ENCODE measurements at regions not wholly inside any gene's neighbourhood (a gene's known extent, or its start where the extent isn't known, plus 50 kb on each side); places are given as distances from the start of the nearest gene placed in this dataset.

GRCh38 chr19:29093553-29093908, 119.4 kb downstream of the UQCRFS1 start:
- no peak for DNase-seq

GRCh38 chr19:29092712-29093552, 120.0 kb downstream of the UQCRFS1 start:
- DNase-seq: no peak

DNA sequence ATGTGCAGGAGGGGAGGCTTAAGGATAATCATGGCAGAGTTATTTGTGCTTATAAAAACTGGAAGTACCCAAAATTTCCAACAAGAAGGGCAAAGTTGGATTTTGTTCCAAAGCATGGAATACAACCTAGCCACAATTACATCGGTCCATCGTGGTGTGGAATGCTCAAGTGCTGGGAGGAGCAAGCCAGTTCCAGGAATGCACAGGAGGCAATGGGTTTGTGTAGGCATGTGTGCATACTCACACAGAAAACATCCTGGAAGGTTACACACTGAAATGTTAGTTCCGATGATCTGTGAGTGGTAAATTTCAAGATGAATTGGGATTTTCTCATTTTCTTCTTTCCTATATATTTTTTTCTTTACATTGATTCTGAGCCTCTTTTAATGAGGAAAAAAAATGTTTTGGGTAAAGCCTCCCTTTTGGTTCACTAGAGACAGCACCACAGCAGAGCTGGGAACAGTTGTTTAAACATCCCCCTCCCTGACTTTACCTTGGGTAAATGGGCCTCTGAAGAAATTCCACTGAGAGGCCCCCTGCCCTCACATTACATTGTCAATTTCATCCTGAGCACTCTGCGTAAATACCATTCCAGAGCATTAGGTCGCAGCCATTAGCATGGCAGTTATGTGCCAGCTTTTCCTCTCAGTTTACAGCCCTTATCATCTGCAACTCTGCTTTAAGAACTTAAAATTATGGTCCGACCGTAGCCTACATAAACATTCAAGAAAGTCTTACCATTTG, 122.0 kb downstream of the UQCRFS1 start:
- no peak for DNase-seq

GRCh38 chr19:29089315-29089870, 123.6 kb downstream of the UQCRFS1 start:
- no peak for DNase-seq

- no peak for DNase-seq
Observed at GRCh38 chr19:29088761-29089160, 124.2 kb downstream of the UQCRFS1 start.

GRCh38 chr19:29086646-29087045, 126.3 kb downstream of the UQCRFS1 start:
- no peak for DNase-seq

- no peak for DNase-seq
Observed at GRCh38 chr19:29086182-29086581, 126.8 kb downstream of the UQCRFS1 start.

DNA sequence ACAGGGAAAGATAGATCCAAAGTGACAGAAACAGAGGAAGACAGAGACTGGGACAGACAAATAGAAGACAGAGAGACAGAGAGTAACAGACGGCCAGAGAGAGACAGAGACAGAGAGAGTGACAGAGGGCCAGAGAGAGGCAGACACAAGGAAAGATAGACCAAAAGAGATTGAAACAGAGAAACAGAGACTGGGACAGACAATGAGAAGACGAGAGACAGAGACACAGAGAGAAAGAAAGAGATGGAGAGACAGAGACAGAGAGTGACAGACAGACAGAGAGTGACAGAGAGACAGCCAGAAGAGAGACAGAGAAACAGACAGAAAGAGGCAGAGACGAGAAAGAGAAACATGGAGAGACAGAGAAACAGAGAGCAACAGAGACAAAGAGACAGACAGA, 127.3 kb downstream of the UQCRFS1 start:
- DNase-seq: no peak

DNA sequence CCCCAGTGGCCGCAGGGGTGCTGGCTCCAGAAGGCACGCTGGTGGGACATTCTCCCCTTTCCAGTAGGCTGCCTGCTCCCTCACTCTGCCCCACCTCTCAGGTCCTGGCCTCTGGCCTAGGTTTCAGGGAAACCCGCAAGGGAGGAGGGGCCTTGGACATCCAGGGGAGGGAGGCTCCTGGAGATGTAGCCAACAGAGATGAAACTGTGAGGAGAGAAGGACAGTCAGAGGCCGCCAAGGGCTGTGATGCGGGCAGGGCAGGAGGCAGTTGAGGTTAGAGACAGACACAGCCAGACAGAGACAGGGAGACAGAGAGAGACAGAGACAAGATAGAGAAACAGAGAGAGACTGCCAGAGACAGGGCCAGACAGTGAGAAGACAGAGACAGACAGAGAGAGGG, 127.7 kb downstream of the UQCRFS1 start:
- no peak for DNase-seq

DNA sequence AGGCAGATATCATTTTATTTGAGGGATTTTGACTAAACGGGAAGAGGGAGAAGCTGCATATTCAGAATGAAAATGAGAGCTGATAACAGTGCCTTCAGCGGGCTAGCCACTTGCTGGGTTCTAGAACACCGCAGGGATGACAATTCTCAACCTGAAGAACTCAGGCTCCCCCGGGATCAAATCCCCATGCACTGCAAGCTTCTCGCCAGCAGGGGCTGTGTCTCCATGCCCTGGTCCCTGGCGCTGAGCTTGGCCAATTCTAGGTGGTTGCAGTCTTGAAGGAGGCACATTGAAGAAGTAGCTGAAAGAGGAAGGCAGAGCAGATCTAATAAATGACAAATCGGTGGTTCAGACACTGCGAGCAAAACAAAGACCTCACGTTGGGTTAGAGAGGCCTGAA, 128.7 kb downstream of the UQCRFS1 start:
- DNase-seq: peak; percentile 68

DNA sequence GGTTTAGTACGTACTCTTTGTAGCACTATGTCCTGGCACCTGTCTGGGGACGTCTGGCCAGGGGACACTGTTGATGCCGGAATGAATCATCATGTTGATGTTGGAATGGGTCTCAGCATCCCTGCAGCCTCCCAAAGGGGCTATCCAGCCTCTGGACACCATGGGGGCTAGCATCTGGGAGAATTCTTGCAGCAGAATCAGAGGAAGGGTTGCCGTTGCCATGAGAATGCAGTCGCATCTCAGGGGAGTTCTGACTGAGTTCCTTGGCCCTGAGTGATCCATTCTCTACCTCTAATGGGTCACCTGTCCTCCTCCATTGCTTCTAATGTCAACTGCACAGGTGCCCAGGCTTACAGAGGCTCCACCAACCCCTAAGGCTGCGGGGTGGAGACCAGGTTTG, 129.1 kb downstream of the UQCRFS1 start:
- DNase-seq: peak; percentile 8

DNA sequence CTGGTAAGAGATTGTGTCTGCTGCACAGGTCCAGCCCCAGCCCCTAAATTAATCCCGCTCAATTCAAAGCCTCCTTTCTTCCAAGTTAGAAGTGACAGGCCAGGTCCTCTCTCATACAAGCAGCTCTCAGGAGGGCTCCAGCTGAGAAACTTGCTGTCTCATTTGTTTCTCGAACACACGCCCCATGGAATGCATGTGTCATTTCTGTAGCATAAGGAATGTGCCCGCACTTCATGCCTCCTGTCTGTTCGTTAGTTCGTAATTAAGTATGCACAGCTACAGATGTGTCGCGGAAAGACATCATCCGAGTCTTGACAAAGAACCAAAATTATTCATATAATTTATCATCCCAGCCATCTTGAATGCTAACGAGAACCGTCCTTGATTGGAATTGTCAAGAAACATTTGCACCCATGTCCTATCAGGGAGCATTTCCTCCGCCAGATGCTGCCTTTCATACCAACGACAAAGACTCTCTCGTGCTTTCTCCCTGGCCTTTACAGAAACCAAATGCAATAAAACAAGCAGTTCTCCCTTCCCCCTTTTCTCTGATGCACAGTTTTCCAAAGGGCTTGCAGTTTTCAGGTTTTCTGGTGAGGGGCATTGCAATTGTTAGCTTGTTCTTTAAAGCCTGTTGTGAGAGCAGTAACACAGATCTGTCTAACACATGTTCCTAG, 133.5 kb downstream of the UQCRFS1 start:
- DNase-seq: peak; percentile 69

GRCh38 chr19:29076963-29077362, 136.0 kb downstream of the UQCRFS1 start:
- peak; percentile 10 for DNase-seq

GRCh38 chr19:29076161-29076560, 136.8 kb downstream of the UQCRFS1 start:
- peak; percentile 33 for DNase-seq

DNA sequence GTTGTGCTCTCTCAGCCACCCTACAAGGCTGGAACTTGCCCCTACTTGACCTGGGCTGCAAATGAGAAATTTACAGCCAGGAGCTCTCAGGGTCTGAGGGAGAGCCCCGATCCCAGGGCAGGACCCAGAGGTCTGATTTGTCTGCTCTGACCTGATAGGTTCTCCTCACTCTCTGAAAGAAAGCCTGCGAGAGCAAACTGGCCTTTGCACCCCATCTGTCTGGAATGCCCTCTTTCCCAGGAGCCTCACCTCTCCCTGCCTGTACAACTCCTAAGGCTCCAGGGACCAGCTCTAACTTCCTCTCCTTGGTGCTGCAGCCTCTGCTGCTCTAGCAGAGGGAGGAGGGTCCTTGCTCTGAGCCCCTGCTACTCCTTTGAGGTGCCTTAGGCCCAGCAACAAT, 137.8 kb downstream of the UQCRFS1 start:
- DNase-seq: peak; percentile 33

DNA sequence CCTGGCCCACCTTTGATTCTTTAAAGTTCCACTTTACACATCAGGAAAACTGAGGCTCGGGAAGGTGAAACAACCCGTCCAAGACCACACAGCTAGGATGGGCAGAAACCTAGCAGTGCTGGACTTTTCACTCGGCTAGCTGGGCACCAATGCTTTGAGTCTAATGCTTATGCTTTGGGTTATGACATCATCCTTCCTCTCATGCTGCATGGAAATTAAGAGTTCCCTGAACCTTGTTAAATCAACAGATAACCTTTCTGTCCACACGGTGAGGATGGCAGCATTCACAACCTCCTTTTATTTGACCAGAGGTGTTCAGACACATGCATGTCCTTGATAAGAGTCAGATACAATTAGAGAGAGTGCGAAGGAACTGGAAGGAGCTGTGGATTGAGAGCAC, 138.4 kb downstream of the UQCRFS1 start:
- peak; percentile 9 for DNase-seq

- no peak for DNase-seq
Observed at GRCh38 chr19:29067831-29068230, 145.1 kb downstream of the UQCRFS1 start.

DNA sequence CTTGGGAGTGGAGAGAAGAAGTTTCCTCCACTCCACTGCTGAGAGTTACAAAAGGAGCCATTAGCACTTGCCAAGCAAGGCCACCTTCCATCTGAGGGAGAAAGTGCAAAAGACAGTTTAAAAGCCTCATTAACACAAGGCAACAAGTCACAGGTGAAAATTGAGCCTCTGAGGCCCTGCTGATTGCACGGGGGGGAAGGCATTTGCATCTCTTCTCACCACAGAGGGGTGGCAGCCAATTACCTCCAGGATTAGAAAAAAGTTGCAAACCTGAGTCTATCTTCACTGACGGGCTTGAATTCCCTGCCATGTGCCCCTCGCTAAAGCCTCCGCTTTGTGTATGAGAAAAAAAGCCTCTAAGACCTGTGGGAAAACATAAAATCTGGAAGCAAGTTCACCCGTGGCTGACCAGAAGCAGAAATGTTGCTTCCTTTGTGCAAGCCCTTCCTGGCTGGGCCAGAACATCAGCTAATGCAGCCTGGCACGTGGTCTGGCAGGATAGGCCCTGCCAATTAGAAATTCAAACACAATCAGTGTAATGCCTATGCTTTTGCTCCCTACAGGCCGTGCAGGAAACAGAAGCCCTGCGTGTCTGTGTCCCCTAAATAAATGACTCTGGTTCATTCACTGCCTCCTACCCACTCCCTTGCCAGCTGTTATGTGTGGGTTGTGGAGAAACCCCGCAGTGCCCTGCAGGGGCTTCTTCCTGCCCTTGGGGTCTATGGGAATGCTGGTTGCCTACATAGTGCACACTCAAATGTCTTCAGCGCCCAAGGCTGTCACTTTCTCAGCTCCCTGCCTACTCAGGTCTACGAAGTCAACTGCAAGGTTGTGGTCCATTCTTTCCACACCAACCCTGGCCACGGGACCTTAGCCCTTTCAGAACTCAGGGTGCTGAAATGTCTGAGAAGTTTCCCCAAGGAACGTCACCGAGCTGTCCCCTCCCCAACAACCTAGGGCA, 150.2 kb downstream of the UQCRFS1 start:
- peak; percentile 41 for DNase-seq

- peak; percentile 41 for DNase-seq
Observed at GRCh38 chr19:29060813-29061364, 152.1 kb downstream of the UQCRFS1 start.

- DNase-seq: no peak
Observed at GRCh38 chr19:29056535-29056934, 156.4 kb downstream of the UQCRFS1 start.

GRCh38 chr19:29054886-29055675, 157.9 kb downstream of the UQCRFS1 start:
- no peak for DNase-seq
